HG03066 (cell line): ENCODE measurements at regions not wholly inside any gene's neighbourhood (a gene's known extent, or its start where the extent isn't known, plus 50 kb on each side); places are given as distances from the start of the nearest gene placed in this dataset.

ENCODE experiments used
- ATAC-seq: cut with Tn5 transposase; IDR thresholded peaks from one replicate; pipeline ENCODE4 v1.9.1; 2021; ENCODE audit warnings: low read depth; ENCODE audit not compliant: unreplicated experiment

GRCh38 chr11:131185915-131186314 lies 184.5 kb upstream of the NTM start:
- ATAC-seq = no peak

DNA sequence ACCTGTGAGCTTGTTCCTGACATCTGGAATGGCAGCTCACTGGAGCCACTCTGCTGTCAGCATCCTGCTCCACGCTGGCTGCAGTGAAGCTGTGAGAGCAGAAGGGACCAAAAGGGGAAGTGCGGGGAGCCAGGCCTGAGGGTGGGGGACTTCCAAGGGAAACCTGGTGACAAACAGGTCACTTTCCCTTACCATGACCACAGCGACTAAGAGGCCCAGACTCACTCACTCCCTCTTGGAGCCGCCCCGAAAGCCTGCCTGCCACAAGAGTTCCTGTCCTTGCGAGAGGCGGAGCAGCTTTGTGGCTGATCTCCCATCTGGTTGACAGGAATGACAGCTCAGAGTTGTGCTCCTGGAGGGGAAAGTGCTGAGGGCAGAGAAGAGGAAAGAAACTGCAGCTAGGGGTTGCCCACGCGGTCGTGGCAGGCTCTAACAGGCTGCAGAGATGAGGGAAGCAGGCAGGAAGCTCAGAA lies 183.8 kb upstream of the NTM start:
- ATAC-seq = peak; percentile 82

- ATAC-seq = no peak
These were observed 180.0 kb upstream of the NTM start for GRCh38 chr11:131190446-131190845.

DNA sequence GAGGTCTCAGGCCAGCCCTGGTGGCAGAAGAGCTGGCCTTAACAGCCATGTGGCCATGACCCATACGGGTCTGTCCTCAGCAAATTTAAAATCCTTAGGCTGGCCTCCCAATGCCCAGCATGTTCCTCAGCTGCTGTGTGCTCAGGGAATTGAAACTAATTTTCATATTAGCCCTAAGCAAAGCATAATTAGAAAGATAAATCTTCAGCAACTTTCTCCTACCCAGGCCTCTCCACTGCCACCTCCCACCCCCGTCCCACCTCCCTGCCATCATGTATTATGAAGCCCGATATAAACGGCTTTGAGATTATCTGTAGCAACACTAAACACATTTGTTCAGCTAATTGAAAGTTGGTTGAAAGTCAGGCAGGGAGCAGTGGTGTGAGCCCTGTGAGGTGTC lies 178.8 kb upstream of the NTM start:
- ATAC-seq = no peak

- no peak for ATAC-seq
These were observed 177.8 kb upstream of the NTM start for GRCh38 chr11:131192628-131193027.

DNA sequence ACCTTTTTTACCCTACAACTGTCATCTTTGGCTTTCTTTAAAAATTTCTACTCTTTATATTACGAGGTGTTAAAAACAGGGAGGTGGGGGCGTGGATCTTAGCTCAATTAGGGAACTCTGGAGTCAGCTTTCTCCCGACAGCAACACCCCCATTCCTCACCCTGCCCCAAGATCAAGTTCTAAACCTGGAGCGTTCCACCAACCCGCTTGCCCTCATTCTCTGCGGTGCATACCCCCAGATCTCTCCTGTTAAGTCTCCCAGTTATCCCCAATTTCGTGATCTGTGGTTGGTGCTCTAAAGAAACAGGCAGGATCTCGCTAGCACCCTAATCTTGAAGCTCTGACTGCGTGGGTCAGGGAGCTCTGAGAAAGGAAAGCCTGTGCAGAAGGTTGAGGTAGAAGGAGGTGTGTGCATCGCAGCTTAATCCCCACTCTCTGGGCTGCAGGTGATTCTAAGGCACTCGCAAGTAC lies 177.3 kb upstream of the NTM start:
- ATAC-seq = no peak

- no peak for ATAC-seq
These were observed 175.7 kb upstream of the NTM start for GRCh38 chr11:131194726-131195125.

GRCh38 chr11:131195661-131196517 lies 174.5 kb upstream of the NTM start:
- ATAC-seq = no peak

- no peak for ATAC-seq
These were observed 172.0 kb upstream of the NTM start for GRCh38 chr11:131198161-131199014.

- no peak for ATAC-seq
These were observed 171.5 kb upstream of the NTM start for GRCh38 chr11:131199015-131199280.

GRCh38 chr11:131201674-131202073 lies 168.7 kb upstream of the NTM start:
- ATAC-seq = no peak

DNA sequence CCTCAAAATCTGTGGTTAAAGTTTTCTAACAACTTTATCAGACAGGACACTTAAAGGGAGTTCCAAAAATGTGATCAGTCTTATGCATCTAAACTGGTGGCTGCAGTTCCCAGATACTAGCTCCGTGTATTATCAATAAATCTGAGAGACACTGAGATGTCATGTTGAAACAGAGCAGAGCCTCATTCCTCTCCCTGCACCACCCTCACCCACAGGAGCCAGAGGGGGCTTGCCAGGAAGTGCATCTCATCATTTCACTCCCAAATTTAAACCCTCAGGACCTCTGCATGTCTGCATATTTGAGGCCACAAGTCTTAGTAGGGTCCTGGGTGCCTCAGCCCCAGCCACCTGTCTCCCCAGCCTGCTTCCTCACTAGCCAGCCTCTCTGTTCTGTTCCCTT lies 167.4 kb upstream of the NTM start:
- ATAC-seq = no peak

DNA sequence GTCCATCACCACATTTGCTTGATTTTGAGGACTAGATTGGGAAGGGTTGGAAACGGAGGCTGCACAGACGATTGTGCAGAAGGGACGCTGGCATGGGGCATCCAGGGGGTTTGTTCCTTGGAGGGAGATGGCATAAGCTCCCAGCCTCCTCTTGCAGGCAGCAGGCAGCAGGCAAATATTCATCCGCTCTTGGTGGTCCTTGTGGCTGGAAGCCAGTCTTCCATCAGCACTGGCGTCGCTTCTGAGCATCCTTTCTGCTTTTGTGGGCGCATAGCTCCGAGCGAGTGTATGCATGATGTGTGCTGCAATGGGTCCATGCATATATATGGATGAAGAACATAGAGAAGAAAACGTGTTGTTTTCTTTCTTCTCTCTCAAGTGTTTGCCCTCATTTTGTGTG lies 166.1 kb upstream of the NTM start:
- ATAC-seq = no peak

- no peak for ATAC-seq
These were observed 165.5 kb upstream of the NTM start for GRCh38 chr11:131204765-131205380.

- ATAC-seq = no peak
These were observed 163.7 kb upstream of the NTM start for GRCh38 chr11:131206671-131207070.

- no peak for ATAC-seq
These were observed 162.5 kb upstream of the NTM start for GRCh38 chr11:131207901-131208300.

DNA sequence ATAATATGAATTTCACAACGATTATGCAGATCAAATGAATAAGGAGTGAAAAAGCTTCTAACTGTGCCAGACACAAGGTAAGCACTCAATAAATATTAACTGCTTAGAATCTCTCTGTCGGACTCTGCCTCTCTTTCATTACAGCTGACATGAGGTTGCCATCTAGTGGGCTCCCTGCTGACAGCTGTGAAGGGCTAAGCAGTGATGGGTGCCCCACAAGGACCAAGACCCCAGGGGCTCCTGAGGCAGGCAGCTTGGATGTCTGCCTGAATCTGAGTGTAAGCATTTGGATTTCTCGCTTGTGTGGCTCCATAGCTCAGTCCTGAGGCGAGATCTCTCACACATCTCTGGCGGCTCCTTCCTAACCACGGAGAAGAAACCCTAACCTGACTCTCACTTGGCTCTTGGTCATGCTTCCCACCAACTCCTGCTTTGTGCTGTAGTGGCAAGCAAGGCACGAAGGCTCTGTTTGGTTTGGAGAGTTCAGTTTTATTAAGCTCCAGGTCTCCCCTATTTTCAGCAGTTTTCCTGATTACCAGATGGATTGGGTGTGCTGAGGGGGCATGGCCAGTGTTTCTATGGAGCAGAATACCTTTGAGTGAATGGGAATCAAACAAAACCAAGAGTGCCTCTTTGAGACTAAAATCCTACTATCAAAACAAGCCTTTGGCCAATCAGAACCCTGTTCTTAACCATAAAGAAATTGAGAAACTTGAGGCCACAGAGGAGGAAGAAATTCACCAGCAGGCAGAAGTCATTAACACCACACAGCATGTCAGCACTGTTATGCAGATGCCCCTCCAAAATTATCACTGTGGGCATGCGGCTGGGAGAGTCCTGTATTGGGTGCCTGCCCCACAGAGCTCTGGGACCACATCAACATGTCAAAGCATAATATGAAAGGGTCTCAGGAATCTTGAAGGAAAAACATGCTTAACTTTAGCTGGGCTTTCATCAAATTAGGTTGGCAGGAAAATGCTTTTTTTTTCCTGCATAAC lies 152.8 kb upstream of the NTM start:
- ATAC-seq = no peak

GRCh38 chr11:131218542-131218941 lies 151.9 kb upstream of the NTM start:
- ATAC-seq = no peak

DNA sequence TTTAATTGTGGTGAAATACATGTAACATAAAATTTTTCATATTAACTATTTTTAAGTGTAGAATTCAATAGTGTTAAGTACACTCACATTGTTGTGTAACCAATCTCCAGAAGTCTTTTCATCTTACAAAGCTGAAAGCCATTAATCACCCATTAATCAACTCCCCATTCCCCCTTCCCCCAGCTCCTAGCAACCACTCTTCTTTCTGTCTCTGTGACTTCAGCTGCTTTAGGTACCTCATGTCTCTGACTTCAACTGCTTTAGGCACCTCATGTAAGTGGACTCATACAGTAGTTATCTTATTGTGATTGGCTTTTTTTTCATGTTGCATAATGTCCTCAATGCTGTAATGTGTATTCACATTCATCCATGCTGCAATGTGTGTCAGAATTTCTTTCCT lies 150.8 kb upstream of the NTM start:
- ATAC-seq = no peak
